Neuronal stem cell (in vitro differentiated cells): ENCODE measurements at regions not wholly inside any gene's neighbourhood (a gene's known extent, or its start where the extent isn't known, plus 50 kb on each side); places are given as distances from the start of the nearest gene placed in this dataset.

Source experiments
- DNase-seq: peaks from one replicate; pipeline ENCODE4 v3.0.0-alpha.2; 2013; ENCODE audit warnings: low spot score
- H2AFZ ChIP-seq: one replicate; pipeline ENCODE4 v1.6.1; 2013; ENCODE audit warnings: mild to moderate bottlenecking, low read length, inconsistent platforms
- H2AK5ac ChIP-seq: 2 replicates; pipeline ENCODE4 v1.6.1; 2013; ENCODE audit warnings: low read depth, mild to moderate bottlenecking, inconsistent platforms, low read length, moderate library complexity, mixed read lengths
- H2BK120ac ChIP-seq: 2 replicates; pipeline ENCODE4 v1.6.1; 2013; ENCODE audit warnings: low read depth, mild to moderate bottlenecking, inconsistent platforms, low read length, moderate library complexity, mixed read lengths
- H2BK12ac ChIP-seq: one replicate; pipeline ENCODE4 v1.6.1; 2013; ENCODE audit warnings: low read length, inconsistent platforms
- H2BK15ac ChIP-seq: 2 replicates; pipeline ENCODE4 v1.6.1; 2013; ENCODE audit warnings: mild to moderate bottlenecking, low read length, inconsistent platforms, mixed read lengths
- H2BK5ac ChIP-seq: one replicate; pipeline ENCODE4 v1.6.1; 2013; ENCODE audit warnings: inconsistent platforms, mild to moderate bottlenecking, low read length, moderate library complexity
- H3K14ac ChIP-seq: one replicate; pipeline ENCODE4 v1.6.1; 2013; ENCODE audit warnings: low read length, inconsistent platforms
- H3K18ac ChIP-seq: 2 replicates; pipeline ENCODE4 v1.6.1; 2013; ENCODE audit warnings: low read length, inconsistent platforms
- H3K23ac ChIP-seq: 2 replicates; pipeline ENCODE4 v1.6.1; 2013; ENCODE audit warnings: low read depth, mild to moderate bottlenecking, mixed read lengths, low read length, inconsistent platforms; ENCODE audit not compliant: poor library complexity
- H3K27ac ChIP-seq: replicated peaks from 3 replicates; pipeline ENCODE4 v1.5.1; 2013; ENCODE audit warnings: low read length, inconsistent platforms
- H3K27me3 ChIP-seq, 3 experiments: 2 replicates each; pipeline ENCODE4 v1.6.1; 2013; ENCODE audit warnings: low read length in 3 of 3, mild to moderate bottlenecking in 2 of 3, inconsistent platforms in 1 of 3, low read depth in 1 of 3, mixed read lengths in 1 of 3, moderate library complexity in 1 of 3; ENCODE audit not compliant: control insufficient read depth in 3 of 3, insufficient read depth in 3 of 3
- H3K36me3 ChIP-seq, 2 donors: replicated peaks in 1 of 2; 2 replicates each; pipeline ENCODE4 v1.6.1; 2013; ENCODE audit warnings: low read length in 2 of 2; ENCODE audit not compliant: control insufficient read depth in 2 of 2, insufficient read depth in 2 of 2
- H3K4ac ChIP-seq: 2 replicates; pipeline ENCODE4 v1.6.1; 2013; ENCODE audit warnings: inconsistent platforms, mild to moderate bottlenecking, low read length, moderate library complexity
- H3K4me1 ChIP-seq, 2 donors: 1 replicate in 1 of 2; 2 replicates in 1 of 2; pipeline ENCODE4 v1.6.1; 2013; ENCODE audit warnings: low read length in 2 of 2, low read depth in 1 of 2; ENCODE audit not compliant: control insufficient read depth in 2 of 2, insufficient read depth in 1 of 2
- H3K4me2 ChIP-seq: one replicate; pipeline ENCODE4 v1.6.1; 2013; ENCODE audit warnings: mild to moderate bottlenecking, low read length, inconsistent platforms; ENCODE audit not compliant: insufficient read depth, poor library complexity, severe bottlenecking
- H3K4me3 ChIP-seq, 2 donors: 2 replicates each; pipeline ENCODE4 v1.5.1; 2013; ENCODE audit warnings: low read length in 2 of 2, mild to moderate bottlenecking in 2 of 2, inconsistent platforms in 1 of 2, moderate library complexity in 1 of 2
- H3K79me1 ChIP-seq: one replicate; pipeline ENCODE4 v1.6.1; 2013; ENCODE audit warnings: low read depth, mild to moderate bottlenecking, inconsistent platforms, low read length, moderate library complexity
- H3K9ac ChIP-seq: one replicate; pipeline ENCODE4 v1.6.1; 2013; ENCODE audit warnings: mild to moderate bottlenecking, low read depth, low read length, inconsistent platforms; ENCODE audit not compliant: poor library complexity
- H3K9me3 ChIP-seq, 2 donors: replicated peaks in 1 of 2; 2 replicates each; pipeline versions ENCODE3 to v1.6.1; 2013; ENCODE audit warnings: low read length in 2 of 2, mild to moderate bottlenecking in 2 of 2, inconsistent platforms in 1 of 2, low read depth in 1 of 2, mixed read lengths in 1 of 2, moderate library complexity in 1 of 2; ENCODE audit not compliant: control insufficient read depth in 2 of 2, insufficient read depth in 1 of 2
- H4K8ac ChIP-seq: one replicate; pipeline ENCODE4 v1.6.1; 2013; ENCODE audit warnings: low read depth, mild to moderate bottlenecking, inconsistent platforms, low read length, moderate library complexity
- H4K91ac ChIP-seq: one replicate; pipeline ENCODE4 v1.6.1; 2013; ENCODE audit warnings: low read length, low read depth, mild to moderate bottlenecking, inconsistent platforms; ENCODE audit not compliant: poor library complexity
- WGBS, 2 donors: extraction: QIAGEN DNeasy Blood & Tissue Kit; methylation state at CpG; one replicate each; pipeline ENCODE4 v1.1.7; 2013; ENCODE audit warnings: missing lambda C conversion rate in 2 of 2, mixed read lengths in 1 of 2; ENCODE audit not compliant: insufficient read length in 2 of 2, insufficient replicate concordance in 1 of 2; ENCODE audit errors: extremely low coverage in 2 of 2; 5-methylcytosine and 5-hydroxymethylcytosine counted together

GRCh38 chr14:84180336-84180735 lies 1349.6 kb upstream of the FLRT2 start:
- Histone ChIP-seq H3K9ac (no peak overlapping the region), H2BK5ac (no peak overlapping the region), H2AK5ac (no peak overlapping the region), H3K36me3 (no peaks in the 10 kb centered on the region), H2BK12ac (no peak overlapping the region), H3K18ac (no peak overlapping the region), H4K8ac (no peak overlapping the region), H2BK120ac (no peak overlapping the region), H4K91ac (no peak overlapping the region), H3K4me3 (no peak overlapping the region), H3K4ac (no peak overlapping the region), H3K27ac (no peak overlapping the region), H3K27me3 (no peaks in the 10 kb centered on the region), H3K9me3 (no peaks in the 10 kb centered on the region), H3K4me2 (no peak overlapping the region), H3K4me1 (no peaks in the 10 kb centered on the region), H3K14ac (no peak overlapping the region), H2AFZ (no peak overlapping the region), H3K79me1 (no peaks in the 10 kb centered on the region), H3K23ac (no peak overlapping the region), H2BK15ac (no peak overlapping the region)
- DNase-seq = no peak
- WGBS, 2 donors = no CpG with 5 or more reads among the region's 2 CpGs

- H3K14ac ChIP-seq = no peak overlapping the region
- H2AK5ac ChIP-seq = no peak overlapping the region
- no peak overlapping the region for H2BK15ac ChIP-seq
- no peak overlapping the region for H2BK120ac ChIP-seq
- DNase-seq = no peak
- no peak overlapping the region for H2BK12ac ChIP-seq
- no peak overlapping the region for H2BK5ac ChIP-seq
- H4K91ac ChIP-seq = no peak overlapping the region
- no peak overlapping the region for H3K18ac ChIP-seq
- no peaks in the 10 kb centered on the region for H3K4me1 ChIP-seq
- no peaks in the 10 kb centered on the region for H3K27me3 ChIP-seq
- H3K79me1 ChIP-seq = no peaks in the 10 kb centered on the region
- no peak overlapping the region for H3K4me2 ChIP-seq
- no peak overlapping the region for H3K9ac ChIP-seq
- H4K8ac ChIP-seq = no peak overlapping the region
- H3K23ac ChIP-seq = no peak overlapping the region
- H3K36me3 ChIP-seq = no peaks in the 10 kb centered on the region
- no peak overlapping the region for H3K4ac ChIP-seq
- no CpG with 5 or more reads among the region's 2 CpGs for WGBS, 2 donors
- H3K4me3 ChIP-seq = no peak overlapping the region
- no peak overlapping the region for H2AFZ ChIP-seq
- no peaks in the 10 kb centered on the region for H3K9me3 ChIP-seq
- no peak overlapping the region for H3K27ac ChIP-seq
Observed at GRCh38 chr14:84181072-84181471, 1348.9 kb upstream of the FLRT2 start.

GRCh38 chr14:84195514-84195913 lies 1334.4 kb upstream of the FLRT2 start:
- H4K8ac ChIP-seq = no peak overlapping the region
- H3K27me3 ChIP-seq = no peaks in the 10 kb centered on the region
- no peak overlapping the region for H2AK5ac ChIP-seq
- no peak overlapping the region for H3K14ac ChIP-seq
- no peak overlapping the region for H2BK12ac ChIP-seq
- no peak overlapping the region for H3K18ac ChIP-seq
- no peaks in the 10 kb centered on the region for H3K4me1 ChIP-seq
- H2BK5ac ChIP-seq = no peak overlapping the region
- H3K27ac ChIP-seq = no peak overlapping the region
- H3K79me1 ChIP-seq = no peaks in the 10 kb centered on the region
- H3K4ac ChIP-seq = no peak overlapping the region
- no peak overlapping the region for H2BK15ac ChIP-seq
- H2AFZ ChIP-seq = no peak overlapping the region
- no peaks in the 10 kb centered on the region for H3K36me3 ChIP-seq
- peaks cover 3 to 7% of the 10 kb centered on the region in 2 donors for H3K9me3 ChIP-seq
- H3K4me2 ChIP-seq = no peak overlapping the region
- no peak overlapping the region for H3K9ac ChIP-seq
- no peak overlapping the region for H4K91ac ChIP-seq
- DNase-seq = no peak
- no peak overlapping the region for H2BK120ac ChIP-seq
- no peak overlapping the region for H3K4me3 ChIP-seq
- H3K23ac ChIP-seq = no peak overlapping the region

GRCh38 chr14:84197704-84198103 lies 1332.2 kb upstream of the FLRT2 start:
- Histone ChIP-seq H3K4me1 (no peaks in the 10 kb centered on the region), H3K18ac (no peak overlapping the region)

More at GRCh38 chr14:84197704-84198103, 1332.2 kb upstream of the FLRT2 start:
- H3K14ac ChIP-seq = no peak overlapping the region
- H3K9me3 ChIP-seq = peaks cover 3 to 7% of the 10 kb centered on the region in 2 donors
- no peak overlapping the region for H3K4me3 ChIP-seq
- H2AFZ ChIP-seq = no peak overlapping the region
- H2BK15ac ChIP-seq = no peak overlapping the region
- DNase-seq = no peak
- no peak overlapping the region for H4K8ac ChIP-seq
- H3K4me2 ChIP-seq = no peak overlapping the region
- H3K27me3 ChIP-seq = no peaks in the 10 kb centered on the region
- H2BK12ac ChIP-seq = no peak overlapping the region
- H3K23ac ChIP-seq = no peak overlapping the region
- no peak overlapping the region for H3K9ac ChIP-seq
- H2AK5ac ChIP-seq = no peak overlapping the region
- no peak overlapping the region for H4K91ac ChIP-seq
- no peaks in the 10 kb centered on the region for H3K36me3 ChIP-seq
- no peak overlapping the region for H2BK120ac ChIP-seq
- no peaks in the 10 kb centered on the region for H3K79me1 ChIP-seq
- WGBS, 2 donors = no CpG with 5 or more reads among the region's 1 CpG
- H3K27ac ChIP-seq = no peak overlapping the region
- no peak overlapping the region for H3K4ac ChIP-seq
- no peak overlapping the region for H2BK5ac ChIP-seq
